Neutrophil (primary cell): ENCODE measurements at regions not wholly inside any gene's neighbourhood (a gene's known extent, or its start where the extent isn't known, plus 50 kb on each side); places are given as distances from the start of the nearest gene placed in this dataset.

Experiments
- H3K27ac ChIP-seq: fragments of 200-600 bp; sonication (generic); 2 replicates; pipeline ENCODE4 v1.5.1; 2016; ENCODE audit warnings: mild to moderate bottlenecking, moderate library complexity
- H3K27me3 ChIP-seq: fragments of 200-600 bp; sonication (generic); 2 replicates; pipeline ENCODE4 v1.6.0; 2016; ENCODE audit warnings: mild to moderate bottlenecking
- H3K36me3 ChIP-seq: fragments of 200-600 bp; sonication (generic); 2 replicates; pipeline ENCODE4 v1.5.1; 2017
- H3K4me1 ChIP-seq, 2 experiments: fragments of 200-600 bp in 1 of 2; sonication (generic) in 1 of 2; 1 replicate in 1 of 2; 2 replicates in 1 of 2; pipeline versions ENCODE4 v1.5.1 to v1.6.1; 2013 to 2016; ENCODE audit warnings: low read depth in 1 of 2, low read length in 1 of 2, mild to moderate bottlenecking in 1 of 2, moderate library complexity in 1 of 2; ENCODE audit not compliant: control insufficient read depth in 1 of 2, insufficient read depth in 1 of 2
- H3K4me3 ChIP-seq, 2 experiments: fragments of 200-600 bp in 1 of 2; sonication (generic) in 1 of 2; 1 replicate in 1 of 2; 2 replicates in 1 of 2; pipeline ENCODE4 v1.5.1; 2013 to 2016; ENCODE audit warnings: low read depth in 1 of 2, low read length in 1 of 2, mild to moderate bottlenecking in 1 of 2, moderate library complexity in 1 of 2
- H3K9me3 ChIP-seq: fragments of 200-600 bp; sonication (generic); 2 replicates; pipeline ENCODE4 v1.5.1; 2016
- CTCF ChIP-seq: fragments of 200-600 bp; sonication (generic); IDR thresholded peaks from 2 replicates; pipeline ENCODE4 v1.5.1; 2016; ENCODE audit warnings: antibody characterized with exemption

GRCh38 chr2:144126302-144126701 lies 393.6 kb downstream of the ZEB2 start:
- Histone ChIP-seq H3K27ac (no peak overlapping the region), H3K9me3 (no peaks in the 10 kb centered on the region), H3K27me3 (no peaks in the 10 kb centered on the region), H3K4me1 (no peaks in the 10 kb centered on the region), H3K4me3 (no peak overlapping the region), H3K36me3 (no peaks in the 10 kb centered on the region)
- TF ChIP-seq CTCF = no peak

- H3K36me3 ChIP-seq = no peaks in the 10 kb centered on the region
- TF ChIP-seq CTCF = no peak
- H3K9me3 ChIP-seq = no peaks in the 10 kb centered on the region
- H3K4me1 ChIP-seq = no peaks in the 10 kb centered on the region
- no peak overlapping the region for H3K27ac ChIP-seq
- no peaks in the 10 kb centered on the region for H3K27me3 ChIP-seq
- no peak overlapping the region for H3K4me3 ChIP-seq
Measured at GRCh38 chr2:144125751-144126150, 394.2 kb downstream of the ZEB2 start.

- no peak overlapping the region for H3K27ac ChIP-seq
Measured at GRCh38 chr2:144124882-144125281, 395.0 kb downstream of the ZEB2 start.

GRCh38 chr2:144120487-144120886 lies 399.4 kb downstream of the ZEB2 start:
- Histone ChIP-seq H3K27me3 (no peaks in the 10 kb centered on the region), H3K36me3 (no peaks in the 10 kb centered on the region), H3K9me3 (no peaks in the 10 kb centered on the region), H3K4me3 (no peak overlapping the region), H3K27ac (no peak overlapping the region), H3K4me1 (no peaks in the 10 kb centered on the region)
- no peak for TF ChIP-seq CTCF

More at GRCh38 chr2:144124882-144125281, 395.0 kb downstream of the ZEB2 start:
- no peaks in the 10 kb centered on the region for H3K27me3 ChIP-seq
- TF ChIP-seq CTCF = no peak
- H3K36me3 ChIP-seq = no peaks in the 10 kb centered on the region
- no peak overlapping the region for H3K4me3 ChIP-seq
- no peaks in the 10 kb centered on the region for H3K9me3 ChIP-seq
- H3K4me1 ChIP-seq = no peaks in the 10 kb centered on the region

- TF ChIP-seq CTCF = no peak
- H3K4me3 ChIP-seq = no peak overlapping the region
- no peaks in the 10 kb centered on the region for H3K36me3 ChIP-seq
- H3K27me3 ChIP-seq = no peaks in the 10 kb centered on the region
- H3K4me1 ChIP-seq = no peaks in the 10 kb centered on the region
- H3K9me3 ChIP-seq = no peaks in the 10 kb centered on the region
- H3K27ac ChIP-seq = no peak overlapping the region
Measured at GRCh38 chr2:144117086-144117485, 402.8 kb downstream of the ZEB2 start.

DNA sequence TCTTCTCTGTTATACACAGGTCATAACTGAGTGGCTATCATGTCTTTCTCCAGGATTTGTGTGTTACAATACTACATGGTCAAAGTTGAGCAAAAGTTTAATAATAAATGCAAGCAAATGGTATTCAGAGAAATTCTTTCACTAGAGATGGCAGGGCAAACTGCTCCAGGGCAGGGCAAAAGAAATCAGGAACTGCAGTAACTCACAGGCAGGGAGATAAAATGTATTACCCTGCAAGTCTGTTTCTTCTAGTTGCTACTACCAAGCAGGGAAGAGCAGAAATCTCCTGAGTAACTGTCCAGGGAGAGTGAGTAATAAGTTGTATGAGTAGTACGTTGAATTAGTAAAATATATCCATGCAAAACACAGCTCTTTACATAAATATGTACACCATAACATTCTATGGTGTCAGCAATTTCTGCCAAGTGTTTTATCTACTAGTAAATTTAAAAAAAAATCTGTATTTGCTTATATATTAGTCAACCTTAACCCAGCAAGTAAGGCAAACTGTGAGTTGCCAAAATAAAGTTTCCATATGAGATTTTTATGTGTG lies 404.1 kb downstream of the ZEB2 start:
- no peak for TF ChIP-seq CTCF

More for the DNA sequence above, 404.1 kb downstream of the ZEB2 start:
- no peak overlapping the region for H3K4me3 ChIP-seq
- no peaks in the 10 kb centered on the region for H3K27me3 ChIP-seq
- H3K27ac ChIP-seq = no peak overlapping the region
- H3K4me1 ChIP-seq = no peaks in the 10 kb centered on the region
- H3K9me3 ChIP-seq = no peaks in the 10 kb centered on the region
- no peaks in the 10 kb centered on the region for H3K36me3 ChIP-seq
